Activated naive CD4-positive, alpha-beta T cell treated with Interleukin-2 at 50 U/mL for 16 hours (primary cell): ENCODE measurements at regions not wholly inside any gene's neighbourhood (a gene's known extent, or its start where the extent isn't known, plus 50 kb on each side); places are given as distances from the start of the nearest gene placed in this dataset.
"Not testable (repeated sequence)": the region's sequence is repeated elsewhere in the genome, so short reads cannot be mapped to it uniquely, and the experiment has no call there.

ENCODE experiments used
- DNase-seq: peaks from one replicate; pipeline ENCODE4 v3.0.0-alpha.2; 2020

DNA sequence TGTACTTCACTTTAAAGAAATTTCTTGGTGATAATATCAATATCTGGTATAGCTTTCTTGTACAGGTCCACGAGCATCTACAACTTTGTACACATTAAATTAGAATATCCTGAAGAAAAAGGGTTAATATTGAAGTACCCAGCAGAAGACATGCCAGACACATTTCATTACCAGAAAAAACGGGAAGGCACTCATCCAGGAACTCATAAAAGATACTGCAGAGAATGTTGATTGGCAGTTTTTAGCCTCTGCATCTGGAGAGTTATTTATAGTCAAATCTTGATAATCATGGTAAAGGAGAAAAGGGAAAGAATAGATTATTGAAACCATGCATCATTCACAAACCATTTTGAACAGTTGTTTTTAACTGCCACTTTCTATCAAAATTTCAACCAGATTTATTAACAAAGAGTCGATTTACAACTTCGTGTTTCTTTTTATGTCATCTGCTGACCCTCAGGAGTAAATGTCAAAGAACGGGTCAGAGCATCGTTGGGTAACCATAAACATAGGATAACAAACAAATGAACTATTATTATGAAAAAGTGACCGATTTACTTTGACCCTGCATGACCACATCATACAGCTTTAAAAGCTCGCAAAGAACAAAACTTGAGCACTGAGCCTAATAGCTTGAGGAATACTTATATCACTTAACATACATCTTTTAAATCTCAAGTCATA is 229.2 kb upstream of the SGK1 start:
- no peak for DNase-seq

DNA sequence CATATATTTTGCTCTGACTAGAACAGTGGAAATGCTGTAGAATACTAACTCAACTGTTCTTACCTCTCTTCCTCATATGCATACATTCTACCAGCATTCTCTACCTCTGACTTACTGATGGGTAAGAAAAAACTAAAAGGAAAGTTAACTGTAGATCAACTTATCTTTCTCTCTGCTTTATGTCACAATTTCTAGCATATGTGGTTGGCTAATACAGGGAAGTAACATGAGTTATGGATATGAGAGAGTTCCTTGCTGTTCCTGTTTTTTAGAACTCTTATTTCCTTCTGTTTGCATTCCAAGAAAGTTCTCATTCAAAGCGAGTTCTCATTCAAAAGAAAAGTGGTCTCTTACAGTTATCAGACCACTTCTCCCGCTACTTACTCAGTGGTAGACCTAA is 226.8 kb upstream of the SGK1 start:
- DNase-seq: no peak

DNA sequence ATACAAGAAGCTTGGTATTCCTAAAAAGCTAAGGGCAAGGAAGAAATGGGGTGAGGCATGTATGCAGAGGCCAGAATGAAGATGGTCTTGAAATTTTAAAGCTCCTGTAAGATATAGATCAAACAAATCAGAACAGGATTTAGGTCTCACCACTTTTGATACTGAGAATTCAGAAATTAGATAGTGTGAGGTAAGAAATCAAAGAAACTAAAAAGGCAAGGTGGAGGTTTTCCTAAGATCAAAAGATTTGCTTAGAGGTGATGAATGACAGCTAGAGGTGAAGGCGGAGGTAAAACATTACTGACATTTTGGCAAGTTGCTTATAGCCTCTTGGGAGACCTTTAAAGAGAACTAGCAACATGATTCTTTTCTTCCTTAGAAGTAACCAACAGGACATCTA is 225.2 kb upstream of the SGK1 start:
- DNase-seq: no peak

DNA sequence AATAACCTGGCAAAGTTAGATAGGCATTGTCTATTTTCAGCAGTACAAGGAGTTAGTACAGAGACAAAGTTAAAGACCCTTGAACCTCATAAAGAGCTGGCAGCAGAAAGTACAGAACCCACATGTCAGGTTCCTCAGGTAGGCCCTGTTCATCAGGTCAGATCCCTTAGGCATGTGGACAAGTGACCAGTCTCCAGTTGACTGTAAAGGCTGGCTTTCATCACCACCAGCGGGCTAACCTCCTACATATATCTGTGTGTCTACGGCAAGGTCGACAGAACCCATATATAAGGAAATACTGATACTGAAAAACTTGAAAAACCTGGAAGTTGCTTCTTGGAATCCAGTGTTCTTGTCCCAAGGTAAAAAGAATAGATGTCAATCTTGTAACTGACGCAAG is 223.1 kb upstream of the SGK1 start:
- DNase-seq: no peak

DNA sequence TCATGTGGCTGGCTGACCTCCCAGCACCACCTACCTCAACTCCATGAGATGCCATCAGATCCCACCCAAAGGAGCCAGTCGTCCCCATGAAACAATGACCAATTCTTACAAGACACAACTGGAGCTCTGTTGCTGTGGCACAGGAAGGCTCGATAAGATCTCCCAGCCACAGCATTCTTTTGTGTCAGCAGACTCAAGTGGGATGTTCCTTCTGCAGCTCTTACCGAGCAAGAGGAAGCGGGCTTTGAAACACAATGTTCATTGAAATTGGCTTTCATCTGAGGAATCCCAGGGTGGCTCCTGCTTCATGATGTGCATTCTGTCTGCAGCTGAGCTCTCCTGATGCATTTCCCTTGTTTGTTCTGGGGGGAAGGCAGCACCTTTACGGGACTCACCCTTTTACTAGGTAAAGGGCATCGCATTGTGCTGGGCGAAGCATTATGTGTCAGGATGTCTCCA is 222.0 kb upstream of the SGK1 start:
- DNase-seq: no peak

DNA sequence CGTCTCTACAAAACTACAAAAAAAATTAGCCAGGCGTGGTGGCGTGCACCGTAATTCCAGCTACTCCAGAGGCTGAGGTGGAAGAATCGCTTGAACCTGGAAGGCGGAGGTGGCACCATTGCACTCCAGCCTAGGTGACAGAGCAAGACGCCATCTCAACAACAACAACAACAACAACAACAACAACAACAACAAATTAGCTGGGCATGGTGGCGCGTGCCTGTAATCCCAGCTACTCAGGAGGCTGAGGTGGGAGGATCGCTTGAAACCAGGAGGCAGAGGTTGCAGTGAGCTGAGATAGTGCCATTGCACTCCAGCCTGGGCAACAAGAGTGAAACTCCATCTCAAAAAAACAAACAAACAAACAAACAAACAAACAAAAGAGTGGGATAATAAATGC is 219.9 kb upstream of the SGK1 start:
- not testable (repeated sequence) for DNase-seq

DNA sequence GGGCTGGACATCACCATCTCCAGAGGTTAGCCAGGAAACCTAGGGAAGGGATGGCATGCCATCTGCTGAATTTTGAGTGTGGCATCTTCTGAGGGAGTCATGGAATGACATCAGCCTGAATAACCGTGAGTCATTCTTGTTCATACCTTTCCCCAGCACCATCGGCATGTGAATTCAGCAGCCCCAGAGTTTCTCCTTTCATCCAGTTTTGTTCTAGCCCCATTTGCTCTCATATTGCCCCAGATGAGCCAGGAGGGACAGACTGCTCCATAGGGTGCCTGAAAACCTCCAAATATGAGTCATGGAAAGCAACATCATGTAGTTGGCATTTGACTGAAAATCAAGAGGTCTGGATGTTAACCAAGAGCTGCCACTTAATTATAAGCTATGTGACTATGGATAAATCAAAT is 219.2 kb upstream of the SGK1 start:
- no peak for DNase-seq

DNA sequence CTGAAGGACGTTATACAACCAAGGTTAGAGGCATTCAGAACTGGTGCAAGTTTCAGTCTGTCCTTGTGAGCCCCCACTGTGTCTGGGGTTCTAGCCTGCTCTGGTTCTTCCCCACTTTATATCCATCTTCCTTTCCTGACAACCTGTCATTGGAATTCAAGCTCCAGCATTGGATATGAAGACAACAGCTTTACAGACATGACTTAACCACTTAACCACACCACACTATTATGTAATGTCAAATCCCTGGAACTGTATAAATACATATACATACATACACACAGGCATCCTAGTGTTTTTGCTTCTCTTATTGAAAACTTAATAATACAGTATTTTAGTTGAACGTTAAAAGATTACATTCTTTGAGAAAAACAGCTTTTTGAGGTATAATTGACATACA is 217.9 kb upstream of the SGK1 start:
- no peak for DNase-seq

DNA sequence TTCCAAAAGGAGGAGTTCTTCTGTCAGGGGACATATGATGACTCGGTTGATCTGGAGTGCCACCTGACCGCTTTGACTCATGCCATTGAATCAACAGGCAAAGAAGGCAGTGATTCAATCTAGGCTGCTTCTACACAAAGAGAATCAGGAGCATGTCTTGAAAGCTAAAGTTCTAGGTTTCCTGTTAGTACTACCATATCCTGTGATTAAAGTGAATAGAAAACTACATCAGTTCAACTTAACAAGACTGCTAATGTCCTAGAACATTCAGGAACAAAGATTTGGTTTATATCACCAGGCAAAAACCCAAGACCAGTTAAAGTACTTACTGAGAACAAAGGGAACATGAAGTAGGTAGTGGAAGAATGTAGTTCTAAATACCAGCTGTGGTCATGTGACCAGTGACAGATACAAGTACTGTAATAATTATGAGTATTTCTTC is 216.8 kb upstream of the SGK1 start:
- no peak for DNase-seq

DNA sequence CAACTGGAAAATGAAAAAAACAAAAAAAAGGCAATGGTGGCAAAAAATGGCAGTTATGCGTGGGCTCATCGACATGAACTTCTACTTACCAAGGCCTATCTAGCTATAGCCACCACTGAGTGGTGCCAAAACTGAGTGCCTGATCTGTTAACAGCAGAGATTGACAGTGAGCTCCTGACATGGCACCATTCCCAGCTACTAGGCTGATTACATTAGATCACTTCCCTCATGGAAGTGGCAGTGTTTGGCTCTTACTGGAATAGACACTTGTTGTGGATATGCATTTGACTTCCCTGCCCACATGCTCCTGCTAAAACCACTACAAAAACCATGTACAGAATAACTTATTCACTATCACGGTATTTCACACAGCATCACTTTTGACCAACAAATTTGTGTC is 216.1 kb upstream of the SGK1 start:
- no peak for DNase-seq

DNA sequence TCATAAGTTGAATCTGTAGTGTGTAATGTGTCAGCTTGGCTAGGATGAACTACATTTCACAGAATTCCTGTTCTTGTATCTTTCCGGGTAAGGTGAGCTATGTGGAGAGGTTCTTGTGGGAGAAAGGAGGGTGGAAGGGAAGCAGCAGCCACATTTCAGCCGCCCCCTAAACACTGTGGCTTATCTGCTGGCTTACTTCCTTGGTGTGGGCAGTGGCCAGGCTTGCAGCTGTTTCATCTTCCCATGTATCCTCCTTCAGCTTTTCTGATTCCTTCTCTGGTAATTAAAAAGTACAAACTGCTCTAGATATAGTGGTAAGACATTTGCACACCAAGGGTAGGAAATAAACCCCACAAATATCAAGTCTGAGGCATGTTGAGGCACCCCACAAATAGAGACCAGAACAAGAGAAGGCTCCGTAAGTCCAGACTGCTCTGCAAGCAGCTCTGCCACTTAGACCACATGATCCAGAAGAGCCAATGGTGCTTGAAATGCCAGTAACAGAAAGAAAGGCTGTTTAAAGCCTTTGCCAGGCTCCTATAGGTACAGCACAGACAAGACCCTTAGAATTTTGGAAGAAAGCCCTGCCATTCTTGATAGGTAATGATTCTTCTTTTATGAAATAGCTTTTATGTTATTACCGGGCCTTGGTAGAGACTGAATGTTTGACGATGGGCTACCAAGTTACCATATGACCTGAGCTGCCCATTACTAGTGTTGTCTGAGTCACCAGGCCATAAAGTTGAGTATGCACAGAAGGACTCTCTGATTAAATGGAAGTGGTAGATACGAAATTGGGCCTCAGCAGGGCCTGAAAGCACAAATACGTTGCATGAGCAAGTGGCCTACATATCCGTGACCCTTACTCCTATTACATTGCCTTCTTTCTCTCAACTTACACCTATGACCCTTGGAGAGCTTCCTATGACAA is 215.0 kb upstream of the SGK1 start:
- no peak for DNase-seq

DNA sequence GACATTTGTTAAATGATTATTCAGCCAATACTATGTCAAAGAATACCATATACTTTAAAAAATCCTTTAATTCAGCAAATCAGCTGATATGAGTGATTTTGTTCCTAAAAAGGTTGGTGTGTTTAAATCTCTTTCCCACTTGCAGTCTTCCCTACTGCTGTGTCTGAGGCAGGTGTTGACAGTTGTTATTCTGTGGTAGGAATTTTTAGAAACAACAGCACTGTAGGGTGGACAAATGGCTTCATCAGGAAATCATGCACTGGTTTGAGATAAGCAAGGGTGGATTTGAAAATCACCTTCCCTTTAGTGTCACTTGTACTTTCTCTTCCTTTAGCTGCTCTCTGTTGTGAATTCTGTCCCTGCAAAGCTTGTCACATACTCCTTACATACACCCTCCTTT is 213.7 kb upstream of the SGK1 start:
- no peak for DNase-seq

DNA sequence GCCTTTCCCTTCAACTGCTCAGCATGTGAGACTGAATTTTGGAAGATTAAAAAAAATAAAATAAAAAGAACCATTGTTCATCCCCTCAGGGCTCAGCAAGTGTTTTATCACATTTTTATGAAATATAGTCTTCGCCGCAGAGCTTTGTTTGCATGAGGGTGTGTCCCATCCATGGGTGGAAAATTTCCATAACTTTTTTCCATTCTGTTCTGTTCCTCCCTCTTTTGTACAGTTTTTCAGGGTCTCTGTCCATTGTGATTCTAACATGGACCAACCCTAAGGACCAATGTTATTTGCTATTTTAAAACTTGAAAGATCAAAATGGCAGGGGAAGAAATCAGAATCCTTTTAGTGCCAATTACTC is 213.3 kb upstream of the SGK1 start:
- DNase-seq: no peak

DNA sequence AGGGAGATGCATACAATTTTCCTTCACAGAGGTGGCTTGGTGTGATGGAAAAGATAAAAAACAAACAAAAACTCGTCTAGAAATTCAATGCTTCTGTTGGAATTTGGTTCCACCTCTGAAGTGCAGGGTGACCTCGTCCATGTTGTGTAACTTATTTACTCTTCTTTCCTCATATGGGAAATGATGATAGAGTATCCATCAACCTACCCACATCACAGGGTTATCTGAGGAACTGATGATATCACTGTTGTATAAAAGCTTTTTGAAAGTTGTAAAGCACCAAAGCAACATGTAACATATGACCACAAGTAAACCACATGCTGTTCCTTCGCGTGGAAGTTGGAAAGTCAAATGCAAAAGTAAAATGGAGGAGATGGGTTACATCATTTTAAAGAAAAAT is 212.0 kb upstream of the SGK1 start:
- DNase-seq: no peak

DNA sequence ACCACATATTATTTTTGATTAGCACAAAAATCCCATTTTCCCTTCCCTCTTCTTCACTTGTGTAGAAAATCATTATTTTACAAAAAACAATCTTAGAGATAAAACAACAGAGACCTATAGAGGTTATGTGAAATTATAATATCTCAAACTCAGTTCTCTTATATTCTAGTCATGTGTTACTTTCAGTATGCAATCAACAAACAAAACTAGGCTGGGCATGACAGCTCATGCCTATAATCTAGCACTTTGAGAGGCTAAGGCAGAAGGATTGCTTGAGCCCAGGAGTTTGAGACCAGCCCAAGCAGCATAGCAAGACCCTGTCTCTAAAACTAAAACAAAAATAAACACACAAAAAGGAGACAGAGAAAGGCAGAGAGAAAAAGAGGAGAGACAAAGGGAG is 211.4 kb upstream of the SGK1 start:
- DNase-seq: no peak

DNA sequence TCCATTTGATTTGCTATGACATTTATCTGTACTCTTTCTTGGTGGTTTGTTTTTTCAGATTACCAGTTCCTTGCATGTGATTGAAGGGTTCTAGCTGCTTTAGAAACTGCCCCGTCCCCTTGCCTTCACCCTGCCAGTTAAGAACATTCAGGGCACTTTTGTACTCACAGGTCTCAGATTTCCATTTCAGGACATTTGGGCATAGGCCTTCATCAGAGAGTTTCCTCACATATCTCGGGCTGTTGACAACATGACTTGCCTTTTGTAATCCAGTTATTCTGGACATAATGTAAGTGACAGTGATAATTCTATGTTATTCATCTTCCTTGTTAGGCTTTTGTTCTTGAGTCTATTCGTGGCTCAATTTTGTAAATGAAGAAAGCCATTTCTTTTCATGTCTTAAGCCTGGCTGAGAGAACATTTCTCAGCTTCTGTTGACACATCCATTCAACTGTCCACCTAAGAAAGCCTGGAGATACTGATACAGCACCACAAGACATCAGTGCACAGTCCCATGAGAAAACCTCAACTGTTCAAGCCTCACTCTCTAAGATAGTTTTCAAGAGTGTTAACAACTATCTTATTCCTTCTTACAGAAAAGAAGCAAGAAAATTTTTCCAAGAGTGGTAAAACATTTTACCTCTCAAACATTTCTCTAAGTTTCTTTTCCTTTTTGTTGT is 209.3 kb upstream of the SGK1 start:
- no peak for DNase-seq

DNA sequence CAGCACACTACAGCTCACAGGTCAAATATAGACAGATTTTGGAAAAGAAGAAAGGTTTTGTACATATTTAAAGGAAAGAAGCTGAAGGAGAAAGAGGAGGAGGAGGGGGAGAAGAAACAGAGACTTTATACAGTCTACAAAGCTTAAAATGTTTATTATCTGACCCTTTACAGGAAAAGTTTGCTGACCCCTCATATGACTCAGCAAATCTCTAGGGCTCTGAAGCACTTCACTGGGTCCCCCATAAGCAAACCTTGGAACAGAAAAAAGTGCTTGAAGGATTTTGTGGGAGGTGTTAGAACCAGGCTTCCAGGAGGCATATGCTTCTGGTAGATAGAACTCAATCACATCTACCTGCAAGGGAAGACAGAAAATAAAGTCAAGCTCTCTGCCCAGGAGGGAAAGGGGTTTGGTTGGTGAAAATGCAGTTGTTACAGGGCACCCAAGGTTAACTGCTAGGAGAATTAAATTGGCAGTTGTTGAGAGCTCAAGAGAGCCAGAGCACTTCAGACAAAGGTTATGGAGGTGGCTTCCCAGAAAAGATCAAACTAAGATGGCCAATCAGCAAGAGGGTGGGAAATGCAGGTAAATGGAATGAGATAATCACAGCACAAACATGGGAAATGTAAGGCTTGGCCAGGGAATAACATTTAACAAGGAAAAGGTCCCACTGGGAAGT is 207.4 kb upstream of the SGK1 start:
- no peak for DNase-seq

DNA sequence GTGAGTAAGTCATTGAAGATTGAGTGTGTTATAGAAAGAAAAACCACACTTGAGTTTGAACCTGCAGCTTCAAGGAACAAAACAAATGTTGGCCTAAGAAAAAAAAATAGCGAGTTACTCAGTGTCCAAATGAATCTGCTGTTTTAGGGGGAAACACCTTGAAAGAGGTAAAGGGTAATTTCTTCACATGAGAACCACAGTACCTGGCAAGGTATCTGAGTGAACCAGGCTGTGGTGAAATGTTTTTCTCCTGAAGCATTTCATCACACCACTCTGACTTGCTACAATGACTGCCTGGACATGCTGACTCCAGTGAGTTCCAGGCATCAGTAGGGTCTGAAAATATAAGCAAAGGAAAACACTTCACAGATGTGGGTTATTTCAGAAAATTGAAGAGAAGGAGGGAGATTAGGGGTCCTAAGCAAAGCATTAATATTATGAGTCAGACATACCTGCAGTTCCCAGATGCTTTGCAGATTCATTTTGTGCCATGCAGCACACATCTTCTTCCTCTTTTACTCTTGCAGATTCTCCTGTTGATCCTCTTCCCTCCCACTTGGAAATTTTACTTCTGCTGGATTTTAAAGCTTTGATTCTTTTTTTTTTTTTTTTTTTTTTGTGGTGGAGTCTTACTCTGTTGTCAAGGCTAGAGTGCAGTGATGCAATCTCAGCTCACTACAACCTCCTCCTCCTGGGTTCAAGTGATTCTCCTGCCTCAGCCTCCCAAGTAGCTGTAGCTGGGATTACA is 206.2 kb upstream of the SGK1 start:
- DNase-seq: no peak

DNA sequence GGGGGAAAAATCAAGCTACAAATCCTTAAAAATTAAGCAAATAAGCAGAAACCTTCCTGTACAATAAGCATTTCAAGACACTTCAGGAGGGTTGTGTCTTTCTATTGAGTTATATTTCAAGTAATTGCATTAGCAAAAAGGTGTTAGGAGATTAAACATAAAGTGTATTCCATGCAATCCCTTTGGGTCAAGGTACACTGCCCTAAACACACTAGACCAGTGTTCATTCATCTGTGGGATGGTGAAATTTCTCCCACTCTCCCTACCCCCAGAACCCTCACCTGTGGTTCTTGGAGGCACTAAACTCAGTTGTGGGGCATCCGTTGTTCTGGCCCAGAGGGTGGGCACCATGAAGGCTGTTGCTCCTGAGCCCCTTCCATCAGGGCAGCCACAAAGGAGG is 205.1 kb upstream of the SGK1 start:
- no peak for DNase-seq

DNA sequence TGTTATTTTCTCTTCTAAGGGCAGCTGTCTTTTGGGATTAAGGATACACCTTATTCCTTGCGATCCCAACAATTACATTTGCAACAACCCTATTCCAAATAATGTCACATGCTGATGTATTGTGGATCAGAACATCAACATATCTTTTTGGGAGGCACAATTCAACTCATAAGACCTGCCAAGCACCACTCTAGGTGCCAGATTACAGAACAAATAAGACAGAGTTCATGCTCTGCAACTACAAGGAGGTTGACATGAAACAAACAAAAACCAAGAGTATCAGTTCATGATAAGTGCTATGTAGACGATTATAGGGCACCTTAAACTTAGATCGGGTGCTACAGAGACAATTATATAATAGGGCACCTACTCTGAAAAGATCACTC is 203.2 kb upstream of the SGK1 start:
- no peak for DNase-seq

DNA sequence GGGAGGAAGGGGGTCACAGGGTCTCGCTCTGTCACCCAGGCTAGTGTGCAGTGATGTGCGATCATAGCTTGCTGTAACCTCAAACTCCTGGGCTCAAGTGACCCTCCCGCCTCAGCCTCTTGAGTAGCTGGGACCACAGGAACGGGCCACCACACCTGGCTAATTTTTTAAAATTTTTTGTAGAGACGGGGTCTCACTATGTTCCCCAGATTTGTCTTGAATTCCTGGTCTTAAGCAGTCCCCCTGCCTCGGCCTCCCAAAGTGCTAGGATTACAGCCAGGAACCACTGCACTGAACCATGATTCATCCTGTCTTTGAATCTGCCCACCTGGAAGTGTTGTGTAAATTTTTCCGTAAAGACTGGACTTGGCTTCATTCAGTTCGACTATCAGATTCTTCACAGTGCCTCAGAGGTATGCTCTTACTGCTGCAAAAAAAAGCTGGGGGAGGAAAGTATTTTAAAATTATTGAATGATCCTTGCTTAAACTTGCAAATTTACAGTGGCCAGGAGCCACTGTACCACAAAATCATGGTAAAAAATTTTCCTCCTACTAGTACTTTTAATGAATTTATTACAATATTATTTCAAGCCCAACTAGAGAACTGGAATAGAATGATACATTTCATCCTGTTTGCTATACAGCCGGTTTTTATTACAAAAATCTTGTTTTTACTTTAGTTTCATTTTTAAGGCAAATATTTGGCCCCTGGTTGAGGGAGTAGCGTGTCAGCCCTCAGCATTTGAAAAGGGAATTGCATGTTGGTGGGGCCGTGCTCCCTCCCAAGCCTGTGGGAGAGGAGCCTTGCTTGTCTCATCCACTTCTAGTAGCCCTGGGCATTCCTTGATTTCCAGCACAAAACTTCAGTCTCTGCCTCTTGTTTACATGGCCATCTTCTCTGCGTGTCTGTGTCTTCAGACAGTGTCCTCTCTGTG is 202.5 kb upstream of the SGK1 start:
- DNase-seq: no peak
